Stimulated activated CD4-positive, alpha-beta T cell treated with anti-CD3 and anti-CD28 coated beads, Interleukin-4, amount 100 ng/mL, for 4 hours (primary cell): ENCODE measurements at regions not wholly inside any gene's neighbourhood (a gene's known extent, or its start where the extent isn't known, plus 50 kb on each side); places are given as distances from the start of the nearest gene placed in this dataset.

Source experiments
- DNase-seq, 2 experiments: peaks; one replicate each; pipeline ENCODE4 v3.0.0-alpha.2; 2020

GRCh38 chr12:90112666-90113065 is 404.0 kb upstream of the ATP2B1 start:
- DNase-seq, result no peak

DNA sequence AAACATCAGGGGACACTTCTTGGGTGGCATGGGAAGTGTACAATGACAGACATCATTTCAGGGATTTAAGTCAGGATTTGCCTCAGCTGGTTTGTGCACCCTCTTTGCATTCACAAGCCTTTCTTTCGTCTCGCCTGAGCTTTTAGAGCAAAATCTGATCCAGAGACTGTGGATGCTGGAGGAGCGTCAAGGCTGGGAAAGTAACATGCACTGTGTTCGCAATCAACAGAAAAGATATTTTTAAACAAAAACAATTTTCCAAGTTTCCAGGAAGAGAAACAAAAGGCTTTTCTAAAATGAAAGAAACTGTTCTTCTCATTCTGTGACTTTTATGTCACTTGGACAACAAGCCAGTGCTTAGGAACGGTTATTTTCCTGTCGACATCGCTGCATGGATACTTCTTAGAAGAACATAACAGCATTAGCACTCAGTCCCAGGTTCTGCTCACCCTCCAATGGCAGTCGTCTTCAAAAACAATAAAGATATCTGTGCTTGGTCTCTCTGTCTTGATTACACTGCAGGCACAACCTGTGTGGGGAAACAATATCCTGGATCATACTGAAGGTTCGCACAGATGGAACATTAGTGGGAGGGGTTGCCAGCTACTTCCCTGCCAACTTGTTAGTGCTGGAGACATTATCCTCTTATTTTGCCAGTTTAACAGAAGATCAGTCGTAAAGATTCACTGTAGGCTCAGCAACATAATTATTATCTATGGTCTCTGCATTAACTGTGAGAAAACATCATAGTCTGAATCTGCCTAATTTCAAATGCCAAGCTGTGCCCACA is 403.3 kb upstream of the ATP2B1 start:
- DNase-seq, result no peak

GRCh38 chr12:90106568-90106967 is 397.9 kb upstream of the ATP2B1 start:
- DNase-seq, result no peak

DNA sequence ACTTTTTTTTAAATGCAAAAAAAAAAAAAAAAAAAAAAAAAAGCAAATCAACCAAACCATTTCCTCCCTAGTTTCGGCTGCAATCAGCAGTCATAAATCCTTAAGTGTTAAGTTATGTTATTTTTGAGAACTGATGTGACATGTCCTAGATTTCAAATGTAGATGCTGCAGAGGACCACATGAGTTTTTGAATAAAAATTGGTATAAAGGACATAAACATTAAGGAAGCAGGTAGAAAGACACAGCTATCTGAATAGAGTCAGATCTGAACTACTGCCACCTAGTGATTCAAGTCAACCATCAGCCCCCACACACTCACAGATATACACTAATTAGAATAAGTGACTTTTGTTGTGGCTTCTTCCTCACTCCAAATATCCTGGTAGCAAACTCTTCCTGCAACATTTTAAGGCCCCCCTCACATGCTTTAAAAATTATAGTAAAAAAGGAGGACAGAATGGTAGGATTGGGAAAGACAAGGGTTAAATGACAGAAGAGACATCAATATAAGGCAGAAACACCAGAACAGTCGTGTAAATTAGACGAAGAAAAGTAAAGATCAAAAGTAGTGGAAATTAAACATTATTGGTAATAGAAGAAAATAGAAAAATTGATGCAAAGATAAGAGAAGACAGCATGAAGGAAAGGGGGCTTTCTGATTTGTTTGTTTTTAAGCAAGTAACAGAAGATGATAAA is 394.5 kb upstream of the ATP2B1 start:
- DNase-seq, result peak in 1 of 2 experiments; percentile 2

DNA sequence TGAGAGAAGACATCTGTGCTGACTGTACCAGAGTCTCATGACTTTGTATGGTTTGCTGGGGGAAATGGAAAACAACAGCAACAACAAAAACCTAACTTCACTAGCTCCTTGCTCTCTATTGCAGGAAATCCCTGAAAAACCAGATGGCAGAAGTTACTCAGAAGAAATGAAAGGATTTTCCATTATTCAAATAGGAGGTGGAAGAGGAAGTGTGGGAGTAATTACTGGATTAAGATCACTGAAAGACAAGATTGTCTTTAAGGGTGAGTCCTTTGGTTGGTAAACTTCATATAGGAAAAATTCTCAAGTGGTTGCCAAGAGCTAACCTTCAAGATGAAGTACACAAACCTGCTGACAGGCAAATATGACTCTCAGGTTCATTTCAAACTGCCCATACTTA is 391.9 kb upstream of the ATP2B1 start:
- DNase-seq, result no peak

- no peak for DNase-seq
Measured at GRCh38 chr12:90099288-90099687, 390.6 kb upstream of the ATP2B1 start.

GRCh38 chr12:90098132-90098779 is 389.6 kb upstream of the ATP2B1 start:
- no peak for DNase-seq

DNA sequence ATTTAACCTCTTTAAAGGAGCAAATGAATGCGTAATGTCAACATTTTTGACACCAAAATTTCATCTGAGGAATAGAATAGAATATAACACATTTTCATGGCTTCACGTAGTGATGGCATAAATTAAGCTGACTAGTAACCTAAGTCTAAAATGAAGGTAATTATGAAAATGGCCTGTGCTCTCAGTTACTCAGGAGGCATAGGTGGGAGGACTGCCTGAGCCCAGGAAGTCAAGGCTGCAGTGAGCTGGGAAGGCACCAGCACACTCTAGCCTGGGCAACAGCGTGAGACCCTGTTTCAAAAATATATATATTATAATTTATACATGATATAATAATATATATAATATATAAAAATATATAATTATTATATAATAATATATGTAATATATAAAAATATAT is 383.2 kb upstream of the ATP2B1 start:
- DNase-seq, result no peak

GRCh38 chr12:90090929-90091651 is 382.5 kb upstream of the ATP2B1 start:
- peak in 1 of 2 experiments; percentile 3 for DNase-seq

- DNase-seq, result no peak
Measured at GRCh38 chr12:90086281-90086680, 377.6 kb upstream of the ATP2B1 start.

DNA sequence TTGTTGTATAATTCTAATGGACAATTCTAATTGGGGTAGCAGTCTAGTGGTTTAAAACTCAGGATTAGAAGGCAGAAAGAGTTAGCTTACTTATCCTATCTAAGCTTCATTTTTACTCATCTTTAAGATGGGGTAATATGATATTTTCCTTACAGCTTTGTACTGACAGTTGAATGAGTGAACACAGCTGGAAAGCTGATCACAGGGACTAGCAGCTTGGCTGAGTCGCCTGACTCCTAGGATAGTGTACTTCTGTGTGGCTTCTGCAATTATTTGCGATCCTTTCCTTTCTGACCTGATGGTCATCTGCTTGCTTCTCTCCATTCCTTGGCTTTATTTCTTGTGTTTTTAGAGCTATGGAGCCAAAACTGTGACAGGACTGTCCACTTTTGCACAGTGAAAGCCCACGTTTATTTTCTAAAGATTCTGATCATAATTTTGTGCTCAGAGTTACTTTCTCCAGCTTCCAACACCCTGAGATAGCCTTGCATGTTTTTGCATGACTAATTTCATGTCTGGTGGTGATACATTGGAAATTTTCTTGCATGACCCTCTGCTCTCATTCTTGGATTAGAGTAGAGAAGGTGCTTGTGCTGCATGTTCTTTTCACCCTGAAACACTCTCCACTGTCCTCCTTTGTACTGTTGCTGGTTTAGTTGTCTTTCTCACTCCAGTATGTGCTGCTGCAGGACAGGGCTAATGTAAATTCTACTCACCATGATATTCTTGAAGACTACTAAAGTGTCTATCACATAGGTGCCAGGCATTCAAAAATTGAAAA is 377.0 kb upstream of the ATP2B1 start:
- no peak for DNase-seq

DNA sequence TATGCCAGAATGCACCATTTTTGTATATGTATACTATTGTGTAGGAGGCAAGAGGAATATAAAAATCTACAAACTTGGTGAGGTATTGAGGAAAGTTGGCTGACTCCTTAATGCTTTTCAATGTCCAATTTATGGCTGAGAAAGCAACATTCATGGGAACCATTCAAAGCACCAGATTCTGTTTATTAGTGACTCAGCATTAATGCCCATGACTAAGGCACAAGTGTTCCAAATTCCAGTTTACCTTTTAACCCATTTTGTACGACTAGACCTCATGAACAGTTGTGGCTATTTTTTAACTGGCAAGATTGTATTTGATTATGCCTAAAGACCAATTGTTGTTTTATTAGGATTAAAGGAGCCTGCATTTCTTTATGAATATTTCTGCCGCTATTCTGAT is 375.4 kb upstream of the ATP2B1 start:
- DNase-seq, result no peak

DNA sequence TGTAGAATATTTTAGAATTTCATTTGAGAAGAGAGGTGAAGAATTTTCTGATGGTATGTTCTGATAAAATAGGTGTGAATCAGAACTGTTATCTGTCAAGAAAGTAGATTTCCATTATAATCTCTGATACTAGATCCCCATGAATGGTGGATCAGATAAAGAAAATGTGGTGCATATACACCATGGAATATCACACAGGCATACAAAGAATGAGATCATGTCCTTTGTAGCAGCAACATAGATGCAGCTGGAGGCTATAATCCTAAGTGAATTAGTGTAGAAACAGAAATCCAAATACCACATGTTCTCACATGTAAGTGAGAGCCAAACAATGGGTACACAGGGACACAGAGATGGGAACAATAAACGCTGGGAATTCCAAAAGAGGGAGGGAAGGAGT is 372.0 kb upstream of the ATP2B1 start:
- DNase-seq, result no peak

DNA sequence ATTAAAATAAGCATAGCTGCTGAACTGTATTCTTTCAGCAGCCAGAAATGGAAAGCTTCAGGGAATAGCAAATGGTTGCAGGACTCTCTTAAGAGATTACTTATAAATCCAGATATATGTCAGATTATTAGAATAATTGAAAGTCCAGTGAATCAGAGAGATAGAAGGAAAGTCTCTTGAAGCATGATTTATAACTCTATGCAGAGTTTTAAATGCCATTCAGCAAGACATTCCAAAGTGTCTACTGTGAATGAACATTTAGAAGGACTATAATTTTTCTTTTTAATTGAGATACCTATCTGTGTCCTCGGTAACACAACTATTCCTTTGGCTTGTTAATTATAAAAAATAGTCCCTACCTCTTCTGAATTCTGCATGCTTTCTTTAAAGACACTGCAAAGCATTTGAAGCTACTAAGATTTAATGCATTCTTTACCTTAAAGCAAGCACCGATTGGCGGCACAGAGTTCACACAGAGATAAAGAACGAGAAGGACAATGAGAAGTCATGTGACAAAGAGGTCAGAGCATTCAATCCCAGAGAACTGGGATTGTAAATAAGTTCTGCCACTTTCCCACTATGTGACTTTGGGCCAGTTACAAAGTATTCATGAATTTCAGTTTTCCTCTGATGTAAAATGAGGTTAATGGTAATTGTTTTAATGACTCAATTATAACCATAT is 371.0 kb upstream of the ATP2B1 start:
- DNase-seq, result no peak

DNA sequence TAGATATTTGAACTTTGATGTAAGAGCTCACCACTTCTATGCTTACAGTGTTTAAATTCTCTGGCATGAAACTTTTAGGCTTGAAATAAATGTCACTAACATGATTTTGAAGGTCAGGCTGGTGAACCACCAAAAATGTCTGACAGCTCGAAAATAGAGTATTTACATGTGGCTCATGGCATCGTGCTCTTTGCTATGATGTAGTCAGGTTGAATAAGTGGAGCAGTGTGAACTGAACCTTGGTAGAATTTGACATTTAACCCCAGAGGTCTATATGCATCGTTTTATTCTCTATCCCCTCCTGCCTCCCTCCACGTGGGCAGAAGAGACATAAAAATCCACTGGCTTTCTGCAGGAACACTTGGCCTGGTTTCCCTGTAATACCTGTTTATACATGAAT is 369.7 kb upstream of the ATP2B1 start:
- DNase-seq, result no peak

DNA sequence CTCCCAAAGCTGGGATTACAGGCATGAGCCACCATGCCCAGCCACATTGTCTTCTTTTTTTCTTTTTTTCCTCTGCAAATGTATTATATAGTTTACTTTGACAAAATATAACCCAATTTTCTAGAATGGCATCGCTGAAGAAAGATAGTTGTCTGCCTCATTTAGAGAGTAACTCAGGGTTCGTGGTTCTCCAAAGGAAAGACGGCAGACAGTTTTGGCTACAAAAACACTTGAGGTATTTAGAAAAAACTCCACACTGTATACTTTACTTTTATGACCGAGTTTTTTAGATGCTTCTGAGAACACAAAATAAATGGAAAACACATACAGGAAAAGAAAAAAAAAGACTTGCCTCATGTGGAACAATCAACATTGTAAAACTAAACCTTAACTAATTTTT is 369.1 kb upstream of the ATP2B1 start:
- no peak for DNase-seq

DNA sequence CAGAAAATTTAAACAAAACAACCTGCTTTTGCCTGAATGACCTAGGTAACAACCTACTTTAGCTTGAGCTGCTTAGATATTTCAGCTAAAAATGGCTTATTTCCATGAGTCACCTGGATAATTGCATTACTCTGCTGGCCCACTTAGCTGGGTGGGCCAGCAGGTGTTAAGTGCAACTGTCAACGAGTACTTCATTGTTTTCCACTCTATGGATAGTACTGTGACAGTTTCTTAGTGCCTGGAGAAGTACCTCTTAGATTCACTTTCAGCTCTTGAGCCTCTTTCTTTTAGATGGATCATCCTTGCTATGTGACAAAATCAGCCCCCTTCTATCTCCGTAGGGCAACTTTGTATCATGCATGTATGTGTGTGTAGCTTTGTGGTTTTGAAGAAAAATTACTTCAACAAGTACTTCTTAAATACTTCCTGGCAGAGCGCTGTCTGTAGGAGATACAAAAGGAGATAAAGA is 368.2 kb upstream of the ATP2B1 start:
- no peak for DNase-seq

GRCh38 chr12:90075685-90076084 is 367.0 kb upstream of the ATP2B1 start:
- no peak for DNase-seq

- DNase-seq, result no peak
Measured at GRCh38 chr12:90074086-90074485, 365.4 kb upstream of the ATP2B1 start.

- DNase-seq, result no peak
Measured at GRCh38 chr12:90071996-90072395, 363.4 kb upstream of the ATP2B1 start.

DNA sequence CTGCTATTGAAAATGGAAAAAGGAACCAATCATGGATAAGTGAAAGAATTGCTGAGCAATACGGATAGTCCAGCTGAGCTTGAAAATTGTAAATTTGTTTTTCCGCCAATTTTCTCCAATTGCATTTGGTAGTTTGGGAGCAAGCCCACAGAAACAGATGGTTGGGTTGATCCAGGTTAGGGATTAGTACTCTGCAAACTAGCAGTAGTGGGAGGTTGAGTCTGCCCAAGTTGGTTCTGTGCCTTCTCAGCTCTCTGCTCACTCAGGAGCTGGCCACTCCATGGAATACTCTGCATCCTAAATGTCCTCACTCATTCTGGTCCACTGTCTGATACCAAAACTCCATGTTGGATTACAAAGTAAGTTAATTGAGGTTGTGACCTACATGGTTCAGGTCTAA is 361.1 kb upstream of the ATP2B1 start:
- no peak for DNase-seq

- no peak for DNase-seq
Measured at GRCh38 chr12:90067791-90068190, 359.2 kb upstream of the ATP2B1 start.
